ENCODE measurements at regions not wholly inside any gene's neighbourhood (a gene's known extent, or its start where the extent isn't known, plus 50 kb on each side); places are given as distances from the start of the nearest gene placed in this dataset.
"Not testable (repeated sequence)": the region's sequence is repeated elsewhere in the genome, so short reads cannot be mapped to it uniquely, and the experiment has no call there.

DNA sequence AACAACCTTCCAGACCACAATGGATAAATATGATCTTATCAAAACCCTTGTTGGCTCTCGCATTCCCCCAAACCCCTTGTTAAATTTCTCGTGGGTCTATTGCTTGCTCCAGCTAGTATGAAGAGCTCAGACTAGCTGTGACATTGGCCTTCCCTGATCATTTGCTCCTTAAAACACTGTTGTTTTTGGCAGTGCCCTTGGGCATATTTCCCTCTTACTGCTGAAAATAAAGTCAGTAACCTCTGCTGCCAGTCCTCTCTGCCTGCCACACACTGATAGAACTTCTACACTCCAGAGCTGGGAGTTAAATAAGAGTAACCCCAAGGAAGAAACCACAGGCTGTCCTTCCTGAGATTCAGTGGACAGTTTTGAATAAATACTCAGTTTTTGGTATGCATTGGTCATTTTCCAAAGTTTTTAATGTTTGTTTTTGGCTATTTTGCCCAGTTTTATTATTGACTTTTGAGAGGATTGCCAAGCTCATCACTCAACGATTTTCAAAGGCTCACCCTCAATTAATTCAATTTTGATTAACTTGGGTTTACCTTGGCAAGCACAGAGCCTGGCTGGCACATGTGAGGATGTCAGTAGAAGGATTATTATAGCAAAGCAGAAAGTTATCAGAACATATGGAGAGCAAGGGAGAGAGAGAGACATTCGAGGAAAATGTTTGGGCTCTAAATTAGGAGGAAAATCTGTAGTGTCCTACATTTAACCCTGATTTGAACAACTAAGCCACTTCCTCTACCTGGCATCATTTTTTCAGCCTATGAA lies 84.3 kb upstream of the SYN3 start:
- no peak for DNase-seq (ENCODE audit: low read depth)
- no peak overlapping the region for H3K4me3 ChIP-seq (ENCODE audit: low read depth, low read length)
- TF ChIP-seq, protein P1, sequence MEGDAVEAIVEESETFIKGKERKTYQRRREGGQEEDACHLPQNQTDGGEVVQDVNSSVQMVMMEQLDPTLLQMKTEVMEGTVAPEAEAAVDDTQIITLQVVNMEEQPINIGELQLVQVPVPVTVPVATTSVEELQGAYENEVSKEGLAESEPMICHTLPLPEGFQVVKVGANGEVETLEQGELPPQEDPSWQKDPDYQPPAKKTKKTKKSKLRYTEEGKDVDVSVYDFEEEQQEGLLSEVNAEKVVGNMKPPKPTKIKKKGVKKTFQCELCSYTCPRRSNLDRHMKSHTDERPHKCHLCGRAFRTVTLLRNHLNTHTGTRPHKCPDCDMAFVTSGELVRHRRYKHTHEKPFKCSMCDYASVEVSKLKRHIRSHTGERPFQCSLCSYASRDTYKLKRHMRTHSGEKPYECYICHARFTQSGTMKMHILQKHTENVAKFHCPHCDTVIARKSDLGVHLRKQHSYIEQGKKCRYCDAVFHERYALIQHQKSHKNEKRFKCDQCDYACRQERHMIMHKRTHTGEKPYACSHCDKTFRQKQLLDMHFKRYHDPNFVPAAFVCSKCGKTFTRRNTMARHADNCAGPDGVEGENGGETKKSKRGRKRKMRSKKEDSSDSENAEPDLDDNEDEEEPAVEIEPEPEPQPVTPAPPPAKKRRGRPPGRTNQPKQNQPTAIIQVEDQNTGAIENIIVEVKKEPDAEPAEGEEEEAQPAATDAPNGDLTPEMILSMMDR (IDR thresholded peaks at IDR 0.05; ENCODE audit: low read depth, low read length, missing control alignments) = no peak

DNA sequence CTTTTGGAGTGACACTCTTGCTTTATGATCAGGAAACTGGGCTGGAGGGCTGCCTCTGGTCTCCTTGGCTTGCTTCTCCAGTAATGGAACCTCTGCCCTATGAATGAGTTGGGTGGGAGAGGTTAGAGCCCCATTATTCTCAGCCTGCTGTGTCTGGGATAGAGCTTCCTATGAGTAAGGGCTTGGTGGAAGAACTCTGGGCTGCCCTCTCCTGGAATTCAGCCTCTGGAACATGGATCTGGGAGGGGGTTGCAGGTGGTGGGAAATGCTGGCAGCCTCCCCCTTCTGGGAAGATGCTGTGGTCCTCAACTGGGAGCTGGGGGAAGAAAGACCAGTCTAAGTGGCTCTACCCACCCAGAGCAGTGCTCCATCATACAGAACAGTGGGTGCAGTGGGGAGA lies 81.8 kb upstream of the SYN3 start:
- TF ChIP-seq, protein P1 (IDR thresholded peaks at IDR 0.05; ENCODE audit: low read depth, low read length, missing control alignments) = no peak
- no peak overlapping the region for H3K4me3 ChIP-seq (ENCODE audit: low read depth, low read length)
- no peak for DNase-seq (ENCODE audit: low read depth)

DNA sequence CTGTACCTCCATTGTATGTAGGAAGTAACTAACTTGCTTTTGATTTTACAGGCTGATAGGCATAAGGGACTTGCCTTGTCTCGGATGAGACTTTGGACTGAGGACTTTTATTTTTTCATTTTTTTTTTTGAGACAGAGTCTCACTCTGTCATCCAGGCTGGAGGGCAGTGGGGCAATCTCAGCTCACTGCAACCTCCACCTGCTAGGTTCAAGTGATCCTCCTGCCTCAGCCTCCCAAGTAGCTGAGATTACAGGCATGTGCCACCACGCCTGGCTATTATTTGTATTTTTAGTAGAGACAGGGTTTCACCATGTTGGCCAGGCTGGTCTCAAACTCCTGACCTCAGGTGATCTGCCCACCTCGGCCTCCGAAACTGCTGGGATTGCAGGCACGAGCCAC lies 80.2 kb upstream of the SYN3 start:
- not testable (repeated sequence) for H3K4me3 ChIP-seq (ENCODE audit: low read depth, low read length); DNase-seq (ENCODE audit: low read depth)

DNA sequence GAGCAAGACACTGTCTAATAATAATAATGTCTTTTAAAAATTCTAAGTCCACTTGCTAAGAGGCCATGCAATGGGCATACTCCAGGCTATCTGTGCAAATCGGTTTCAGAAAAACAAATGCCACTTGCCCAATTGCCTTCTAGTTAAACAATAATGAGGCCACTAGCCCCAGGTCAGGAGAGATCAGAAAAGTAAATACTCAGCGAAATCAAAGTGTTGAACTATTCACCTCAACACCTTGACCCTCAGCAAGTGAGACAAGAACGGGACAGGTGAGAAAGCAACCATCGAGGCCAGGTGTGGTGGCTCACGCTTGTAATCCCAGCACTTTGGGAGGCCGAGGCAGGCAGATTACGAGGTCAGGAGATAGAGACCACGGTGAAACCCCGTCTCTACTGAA lies 72.3 kb upstream of the SYN3 start:
- DNase-seq (ENCODE audit: low read depth) = no peak
- H3K4me3 ChIP-seq (ENCODE audit: low read depth, low read length) = no peak overlapping the region
- TF ChIP-seq, protein P1 (IDR thresholded peaks at IDR 0.05; ENCODE audit: low read depth, low read length, missing control alignments) = no peak

DNA sequence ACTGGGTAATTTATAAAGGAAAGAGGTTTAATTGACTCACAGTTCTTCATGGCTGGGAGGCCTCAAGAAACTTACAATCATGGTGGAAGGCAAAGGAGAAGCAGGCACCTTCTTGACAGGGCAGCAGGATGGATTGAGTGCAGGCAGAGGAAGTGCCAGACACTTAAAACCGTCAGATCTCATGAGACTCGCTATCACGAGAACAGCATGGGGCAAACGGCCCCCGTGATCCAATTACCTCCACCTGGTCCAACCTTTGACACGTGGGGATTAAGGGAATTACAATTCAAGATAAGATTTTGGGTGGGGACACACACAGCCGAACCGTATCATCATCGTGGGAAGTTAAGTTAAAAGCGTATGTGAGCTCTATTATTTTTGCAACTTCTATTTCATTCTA lies 71.4 kb upstream of the SYN3 start:
- TF ChIP-seq, protein P1 (IDR thresholded peaks at IDR 0.05; ENCODE audit: low read depth, low read length, missing control alignments) = no peak
- no peak overlapping the region for H3K4me3 ChIP-seq (ENCODE audit: low read depth, low read length)
- DNase-seq (ENCODE audit: low read depth) = no peak

DNA sequence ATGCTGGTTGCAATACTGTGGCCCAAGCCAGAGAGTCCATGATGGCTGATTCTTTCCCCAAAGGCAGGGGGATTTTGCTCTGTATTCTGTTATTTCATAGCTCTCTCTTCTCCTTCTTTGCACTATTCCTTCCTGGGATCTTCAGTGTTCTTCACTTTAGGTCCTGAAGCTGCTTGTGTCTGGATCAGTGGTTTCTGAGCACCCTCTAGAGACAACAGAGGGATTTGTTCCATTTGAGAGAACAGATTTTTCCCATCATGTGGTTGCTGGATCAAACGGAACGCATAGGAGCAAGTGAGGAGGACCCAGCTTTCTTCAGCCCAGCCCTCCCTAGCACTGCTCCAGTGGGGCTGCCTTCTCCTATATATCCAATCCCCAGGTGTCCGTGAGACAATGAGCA lies 68.7 kb upstream of the SYN3 start:
- H3K4me3 ChIP-seq (ENCODE audit: low read depth, low read length) = no peak overlapping the region
- TF ChIP-seq, protein P1 (IDR thresholded peaks at IDR 0.05; ENCODE audit: low read depth, low read length, missing control alignments) = no peak
- no peak for DNase-seq (ENCODE audit: low read depth)

DNA sequence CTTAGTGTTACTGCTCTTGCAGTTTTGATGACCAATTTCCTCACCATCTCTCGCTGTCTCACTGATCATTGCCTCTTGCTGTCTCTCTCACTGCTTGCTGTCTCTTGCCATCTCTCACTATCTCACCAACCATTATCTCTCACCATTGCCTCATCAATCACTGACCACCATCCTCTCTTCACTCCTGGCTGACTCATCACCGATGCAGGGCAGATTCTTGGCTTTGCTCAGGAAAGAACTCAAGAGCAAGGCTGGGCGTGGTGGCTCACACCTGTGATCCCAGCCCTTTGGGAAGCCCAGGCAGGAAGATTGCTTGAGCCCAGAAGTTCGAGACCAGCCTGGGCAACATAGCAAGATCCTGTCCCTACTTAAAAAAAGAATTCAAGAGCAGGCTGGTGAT lies 66.3 kb upstream of the SYN3 start:
- DNase-seq (ENCODE audit: low read depth) = no peak
- TF ChIP-seq, protein P1 (IDR thresholded peaks at IDR 0.05; ENCODE audit: low read depth, low read length, missing control alignments) = no peak
- H3K4me3 ChIP-seq (ENCODE audit: low read depth, low read length) = no peak overlapping the region

DNA sequence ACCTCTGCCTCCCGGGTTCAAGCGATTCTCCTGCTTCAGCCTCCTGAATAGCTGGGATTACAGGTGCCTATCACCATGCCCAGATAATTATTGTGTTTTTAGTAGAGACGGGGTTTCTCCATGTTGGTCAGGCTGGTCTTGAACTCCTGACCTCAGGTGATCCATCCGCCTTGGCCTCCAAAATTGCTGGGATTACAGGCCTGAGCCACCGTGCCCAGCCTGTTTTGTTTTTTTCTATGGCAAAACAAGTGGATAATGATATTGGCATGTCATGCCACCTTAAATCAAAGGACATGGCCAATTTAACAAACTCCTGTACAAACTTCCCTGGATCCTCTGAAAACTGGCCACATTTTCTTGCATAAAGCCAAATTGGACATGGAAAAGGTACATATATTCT lies 64.3 kb upstream of the SYN3 start:
- H3K4me3 ChIP-seq (ENCODE audit: low read depth, low read length) = not testable (repeated sequence)
- peak; percentile 4 for DNase-seq (ENCODE audit: low read depth)

Data from GM12864 (cell line).